CD4-positive, alpha-beta T cell (primary cell): ENCODE measurements at regions not wholly inside any gene's neighbourhood (a gene's known extent, or its start where the extent isn't known, plus 50 kb on each side); places are given as distances from the start of the nearest gene placed in this dataset.

Experiments used
- ATAC-seq: fragments of 200-7000 bp; cut with Tn5 transposase; one replicate; pipeline ENCODE4 v1.10.0; 2022; ENCODE audit warnings: mild to moderate bottlenecking; ENCODE audit not compliant: poor library complexity
- CTCF ChIA-PET: fragments of 350-600 bp; sonication (Branson Sonifier 250); formaldehyde crosslinking; loops from one replicate; lab custom pipeline; 2021; ENCODE audit warnings: antibody characterized with exemption, inconsistent platforms; lab: Charles Lee
- POLR2A ChIA-PET: fragments of 350-600 bp; sonication (Branson Sonifier 250); formaldehyde crosslinking; loops from one replicate; lab custom pipeline; 2021; ENCODE audit warnings: antibody characterized with exemption, inconsistent platforms; lab: Charles Lee
- DNase-seq, 14 experiments: peaks; one replicate each; pipeline ENCODE4 v3.0.0-alpha.2; 2013 to 2020; ENCODE audit warnings: mixed read lengths in 2 of 14
- H3K27ac ChIP-seq, 2 donors: one replicate each; pipeline versions ENCODE4 v1.5.1 to v1.7.0; 2013; ENCODE audit warnings: low read length in 2 of 2, low read depth in 1 of 2, mild to moderate bottlenecking in 1 of 2
- H3K27me3 ChIP-seq, 2 experiments: 1 replicate in 1 of 2; 2 replicates in 1 of 2; pipeline versions ENCODE4 v1.6.1 to v1.7.0; 2013; ENCODE audit warnings: low read length in 2 of 2, control low read depth in 1 of 2, mild to moderate bottlenecking in 1 of 2, moderate library complexity in 1 of 2; ENCODE audit not compliant: insufficient read depth in 2 of 2, control insufficient read depth in 1 of 2
- H3K36me3 ChIP-seq: one replicate; pipeline ENCODE4 v1.6.1; 2013; ENCODE audit warnings: low read length, control low read depth; ENCODE audit not compliant: insufficient read depth
- H3K4me1 ChIP-seq: one replicate; pipeline ENCODE4 v1.6.1; 2013; ENCODE audit warnings: low read length, control low read depth; ENCODE audit not compliant: insufficient read depth
- H3K4me3 ChIP-seq: one replicate; pipeline ENCODE4 v1.5.1; 2013; ENCODE audit warnings: mild to moderate bottlenecking, low read length, moderate library complexity
- H3K9me3 ChIP-seq, 2 experiments: 1 replicate in 1 of 2; 2 replicates in 1 of 2; pipeline versions ENCODE4 v1.6.1 to v1.7.0; 2013; ENCODE audit warnings: low read length in 2 of 2, mild to moderate bottlenecking in 2 of 2, control low read depth in 1 of 2, moderate library complexity in 1 of 2; ENCODE audit not compliant: control insufficient read depth in 1 of 2, insufficient read depth in 1 of 2
- H3K27ac Mint-ChIP-seq: one replicate; pipeline ENCODE4 v1.8.0; 2020; ENCODE audit warnings: mixed read lengths
- H3K27me3 Mint-ChIP-seq: one replicate; pipeline ENCODE4 v1.8.0; 2021; ENCODE audit warnings: mixed read lengths
- H3K36me3 Mint-ChIP-seq: one replicate; pipeline ENCODE4 v1.8.0; 2021; ENCODE audit warnings: low read depth, mixed read lengths
- H3K4me1 Mint-ChIP-seq: one replicate; pipeline ENCODE4 v1.8.0; 2021; ENCODE audit warnings: low read depth, mixed read lengths
- H3K4me3 Mint-ChIP-seq: one replicate; pipeline ENCODE4 v1.8.0; 2020; ENCODE audit warnings: mild to moderate bottlenecking, mixed read lengths
- H3K9me3 Mint-ChIP-seq: one replicate; pipeline ENCODE4 v1.8.0; 2020; ENCODE audit warnings: mixed read lengths
- intact Hi-C, 2 experiments: fragments of 100-400 bp; cut with DNase I in 1 of 2; cut with micrococcal nuclease in 1 of 2; formaldehyde crosslinking; loops; one replicate each; pipeline versions ENCODE4 v1.15.1 to v1.9.0; 2023 to 2025; cut with DNase I, micrococcal nuclease
- TF ChIP-seq, protein P1 (sequence below): fragments of 200-600 bp; IDR thresholded peaks from one replicate; pipeline ENCODE4 v1.8.0; 2022; ENCODE audit warnings: antibody characterized with exemption, mild to moderate bottlenecking

DNA sequence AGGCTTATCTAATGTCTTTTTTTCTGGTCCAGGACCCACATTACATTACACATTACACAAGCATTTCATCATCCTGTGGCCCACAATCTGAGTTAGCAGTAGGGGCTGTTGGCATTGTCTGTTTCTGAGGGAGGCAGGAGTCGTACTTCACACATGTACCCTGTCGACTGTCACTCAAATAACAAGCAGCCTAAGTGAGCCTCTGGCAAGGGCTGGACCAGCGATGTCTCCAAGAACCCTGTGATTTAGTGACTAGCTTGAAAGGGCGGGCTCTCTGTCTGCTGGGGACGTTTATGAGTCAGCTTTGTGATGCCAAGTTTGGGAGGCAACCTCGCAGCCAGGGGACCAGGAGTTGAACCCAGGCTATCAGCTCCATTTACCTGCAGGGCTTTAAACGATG, 251.4 kb downstream of the HS3ST3B1 start:
- Mint-ChIP-seq H3K9me3 (no peaks in the 10 kb centered on the region), H3K27me3 (no peaks in the 10 kb centered on the region), H3K4me1 (peaks cover 5% of the 10 kb centered on the region), H3K4me3 (no peak overlapping the region), H3K36me3 (no peaks in the 10 kb centered on the region), H3K27ac (no peak overlapping the region)
- TF ChIP-seq, protein P1, sequence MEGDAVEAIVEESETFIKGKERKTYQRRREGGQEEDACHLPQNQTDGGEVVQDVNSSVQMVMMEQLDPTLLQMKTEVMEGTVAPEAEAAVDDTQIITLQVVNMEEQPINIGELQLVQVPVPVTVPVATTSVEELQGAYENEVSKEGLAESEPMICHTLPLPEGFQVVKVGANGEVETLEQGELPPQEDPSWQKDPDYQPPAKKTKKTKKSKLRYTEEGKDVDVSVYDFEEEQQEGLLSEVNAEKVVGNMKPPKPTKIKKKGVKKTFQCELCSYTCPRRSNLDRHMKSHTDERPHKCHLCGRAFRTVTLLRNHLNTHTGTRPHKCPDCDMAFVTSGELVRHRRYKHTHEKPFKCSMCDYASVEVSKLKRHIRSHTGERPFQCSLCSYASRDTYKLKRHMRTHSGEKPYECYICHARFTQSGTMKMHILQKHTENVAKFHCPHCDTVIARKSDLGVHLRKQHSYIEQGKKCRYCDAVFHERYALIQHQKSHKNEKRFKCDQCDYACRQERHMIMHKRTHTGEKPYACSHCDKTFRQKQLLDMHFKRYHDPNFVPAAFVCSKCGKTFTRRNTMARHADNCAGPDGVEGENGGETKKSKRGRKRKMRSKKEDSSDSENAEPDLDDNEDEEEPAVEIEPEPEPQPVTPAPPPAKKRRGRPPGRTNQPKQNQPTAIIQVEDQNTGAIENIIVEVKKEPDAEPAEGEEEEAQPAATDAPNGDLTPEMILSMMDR: no peak
- Histone ChIP-seq H3K27ac (no peak overlapping the region), H3K4me1 (peaks cover 3% of the 10 kb centered on the region), H3K4me3 (no peak overlapping the region), H3K36me3 (no peaks in the 10 kb centered on the region), H3K27me3 (no peaks in the 10 kb centered on the region), H3K9me3 (no peaks in the 10 kb centered on the region)
- intact Hi-C loops: loop anchor here in 1 of 2 experiments (5.0 kb wide), 1 partner anchor 250 kb away; the partner anchor contains the start of gene HS3ST3B1
- DNase-seq (no peak), ATAC-seq (no peak)
- ChIA-PET POLR2A (no interaction called here), CTCF (no interaction called here)

DNA sequence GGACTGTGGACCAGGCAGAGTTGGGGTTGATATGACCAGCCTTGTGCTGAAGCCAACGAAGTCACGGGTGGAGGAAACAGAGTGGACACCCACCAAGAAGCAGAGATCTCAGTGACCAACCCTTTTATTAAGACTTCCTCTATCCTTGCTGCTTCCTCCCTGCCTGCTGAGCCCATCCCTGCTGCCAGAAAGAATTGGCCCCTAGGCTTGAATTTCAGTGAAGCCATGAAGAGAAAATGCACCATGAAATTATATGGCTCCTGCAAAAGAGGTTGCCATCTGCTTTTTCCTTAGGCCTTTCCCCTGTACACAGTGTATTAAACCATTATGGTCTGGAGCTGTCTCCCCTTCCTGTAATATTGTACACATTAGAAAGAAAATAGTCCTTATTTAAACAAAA, 246.7 kb downstream of the HS3ST3B1 start:
- H3K4me3 ChIP-seq: no peak overlapping the region
- POLR2A ChIA-PET: no interaction called here
- intact Hi-C loops: no loop called here
- TF ChIP-seq, protein P1: no peak
- no peaks in the 10 kb centered on the region for H3K36me3 ChIP-seq
- no peaks in the 10 kb centered on the region for H3K27me3 ChIP-seq
- peaks cover 14% of the 10 kb centered on the region for H3K4me1 Mint-ChIP-seq
- no peaks in the 10 kb centered on the region for H3K36me3 Mint-ChIP-seq
- no peaks in the 10 kb centered on the region for H3K9me3 ChIP-seq
- H3K4me1 ChIP-seq: peaks cover 8% of the 10 kb centered on the region
- CTCF ChIA-PET: no interaction called here
- no peaks in the 10 kb centered on the region for H3K9me3 Mint-ChIP-seq
- no peak overlapping the region for H3K27ac ChIP-seq
- no peaks in the 10 kb centered on the region for H3K27me3 Mint-ChIP-seq
- no peak for ATAC-seq
- H3K4me3 Mint-ChIP-seq: no peak overlapping the region
- DNase-seq: no peak
- no peak overlapping the region for H3K27ac Mint-ChIP-seq

DNA sequence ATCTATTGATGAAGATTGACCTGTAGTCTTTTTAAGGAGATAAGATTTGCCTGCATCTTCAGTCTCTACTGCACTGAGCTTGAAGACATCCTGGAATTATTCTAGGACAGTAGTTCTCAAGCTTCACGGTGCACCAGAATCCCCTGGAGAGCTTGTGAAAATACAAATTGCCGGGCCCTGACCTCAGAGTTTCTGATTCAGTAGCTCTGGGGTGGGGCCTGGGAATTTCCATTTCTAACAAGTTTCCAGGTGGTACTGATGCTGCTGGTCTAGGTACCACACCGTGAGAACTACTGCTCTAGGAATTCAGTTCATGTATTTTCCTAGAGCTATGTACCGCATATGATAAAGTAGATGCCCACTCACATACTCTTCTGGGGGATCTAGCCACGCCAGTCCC, 246.1 kb downstream of the HS3ST3B1 start:
- Histone ChIP-seq H3K4me1 (peaks cover 8% of the 10 kb centered on the region), H3K36me3 (no peaks in the 10 kb centered on the region), H3K27me3 (no peaks in the 10 kb centered on the region), H3K27ac (no peak overlapping the region), H3K4me3 (no peak overlapping the region), H3K9me3 (no peaks in the 10 kb centered on the region)
- Mint-ChIP-seq H3K4me3 (no peak overlapping the region), H3K9me3 (no peaks in the 10 kb centered on the region), H3K4me1 (peaks cover 14% of the 10 kb centered on the region), H3K27me3 (no peaks in the 10 kb centered on the region), H3K27ac (no peak overlapping the region), H3K36me3 (no peaks in the 10 kb centered on the region)
- TF ChIP-seq, protein P1: no peak
- POLR2A ChIA-PET: no interaction called here
- CTCF ChIA-PET: no interaction called here
- DNase-seq: no peak
- intact Hi-C loops: no loop called here
- no peak for ATAC-seq
